BE2C (cell line): ENCODE measurements at regions not wholly inside any gene's neighbourhood (a gene's known extent, or its start where the extent isn't known, plus 50 kb on each side); places are given as distances from the start of the nearest gene placed in this dataset.

Experiments
- DNase-seq: peaks from one replicate; pipeline ENCODE4 v3.0.0-alpha.2; 2020
- H3K27me3 ChIP-seq: fragments of 250-450 bp; sonication (Bioruptor Pico); 2 replicates; pipeline ENCODE4 v1.5.1; 2020; ENCODE audit warnings: mild to moderate bottlenecking
- H3K36me3 ChIP-seq: fragments of 250-450 bp; sonication (Bioruptor Pico); 2 replicates; pipeline ENCODE4 v1.5.1; 2020; ENCODE audit warnings: mild to moderate bottlenecking
- H3K4me1 ChIP-seq: fragments of 250-450 bp; sonication (Bioruptor Pico); 2 replicates; pipeline ENCODE4 v1.5.1; 2020
- H3K4me3 ChIP-seq: 2 replicates; pipeline ENCODE4 v1.5.1; 2011; ENCODE audit warnings: low read depth, low read length
- H3K9me3 ChIP-seq: fragments of 250-450 bp; sonication (Bioruptor Pico); 2 replicates; pipeline ENCODE4 v1.5.1; 2020
- TF ChIP-seq, protein P1 (sequence below): IDR thresholded peaks from 2 replicates; pipeline ENCODE4 v1.5.1; 2012; ENCODE audit warnings: mild to moderate bottlenecking, low read depth, low read length

DNA sequence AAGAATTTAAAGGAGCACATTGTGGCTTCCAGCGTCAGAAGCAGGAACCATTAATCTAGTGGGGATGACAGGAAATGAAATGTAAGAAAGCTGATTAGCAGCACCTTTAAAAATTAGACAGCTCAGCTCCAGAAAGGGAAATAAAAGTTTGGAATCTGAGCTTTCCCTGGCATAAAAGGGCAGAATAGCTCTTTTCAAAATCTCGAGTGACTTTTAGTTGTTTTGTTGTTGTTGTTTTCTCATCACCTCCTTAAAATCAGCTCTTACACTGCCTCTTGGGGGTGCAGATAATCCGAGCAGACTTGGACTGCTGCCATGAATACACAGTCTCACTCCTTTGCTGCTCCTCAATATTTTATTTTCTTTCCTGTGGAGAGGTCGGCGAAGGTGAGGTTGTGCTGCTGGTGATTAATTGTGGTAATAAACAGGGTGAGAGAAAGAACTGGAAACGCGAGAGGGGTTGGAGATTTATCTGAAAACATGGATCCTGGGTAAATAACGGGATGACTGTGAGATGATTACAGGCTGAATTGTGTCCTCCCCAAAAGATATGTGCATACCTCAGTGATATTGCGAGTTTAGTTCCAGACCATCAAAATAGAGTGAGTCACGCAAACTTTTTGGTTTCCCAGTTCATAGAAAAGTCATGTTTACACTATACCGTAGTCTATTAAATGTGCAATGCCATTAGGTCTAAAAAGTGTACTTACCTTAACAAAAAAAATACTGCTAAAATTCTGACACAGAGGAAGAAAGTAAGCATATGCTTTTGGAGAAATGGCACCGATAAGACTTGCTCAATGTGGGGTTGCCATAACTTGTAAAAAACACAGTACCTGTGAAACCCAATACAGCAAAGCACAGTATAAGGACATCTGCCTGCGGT lies 787.7 kb downstream of the UQCRFS1 start:
- Histone ChIP-seq H3K9me3 (no peaks in the 10 kb centered on the region), H3K36me3 (no peaks in the 10 kb centered on the region), H3K27me3 (no peaks in the 10 kb centered on the region), H3K4me3 (no peak overlapping the region), H3K4me1 (no peaks in the 10 kb centered on the region)
- no peak for DNase-seq
- TF ChIP-seq, protein P1, sequence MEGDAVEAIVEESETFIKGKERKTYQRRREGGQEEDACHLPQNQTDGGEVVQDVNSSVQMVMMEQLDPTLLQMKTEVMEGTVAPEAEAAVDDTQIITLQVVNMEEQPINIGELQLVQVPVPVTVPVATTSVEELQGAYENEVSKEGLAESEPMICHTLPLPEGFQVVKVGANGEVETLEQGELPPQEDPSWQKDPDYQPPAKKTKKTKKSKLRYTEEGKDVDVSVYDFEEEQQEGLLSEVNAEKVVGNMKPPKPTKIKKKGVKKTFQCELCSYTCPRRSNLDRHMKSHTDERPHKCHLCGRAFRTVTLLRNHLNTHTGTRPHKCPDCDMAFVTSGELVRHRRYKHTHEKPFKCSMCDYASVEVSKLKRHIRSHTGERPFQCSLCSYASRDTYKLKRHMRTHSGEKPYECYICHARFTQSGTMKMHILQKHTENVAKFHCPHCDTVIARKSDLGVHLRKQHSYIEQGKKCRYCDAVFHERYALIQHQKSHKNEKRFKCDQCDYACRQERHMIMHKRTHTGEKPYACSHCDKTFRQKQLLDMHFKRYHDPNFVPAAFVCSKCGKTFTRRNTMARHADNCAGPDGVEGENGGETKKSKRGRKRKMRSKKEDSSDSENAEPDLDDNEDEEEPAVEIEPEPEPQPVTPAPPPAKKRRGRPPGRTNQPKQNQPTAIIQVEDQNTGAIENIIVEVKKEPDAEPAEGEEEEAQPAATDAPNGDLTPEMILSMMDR: no peak

DNA sequence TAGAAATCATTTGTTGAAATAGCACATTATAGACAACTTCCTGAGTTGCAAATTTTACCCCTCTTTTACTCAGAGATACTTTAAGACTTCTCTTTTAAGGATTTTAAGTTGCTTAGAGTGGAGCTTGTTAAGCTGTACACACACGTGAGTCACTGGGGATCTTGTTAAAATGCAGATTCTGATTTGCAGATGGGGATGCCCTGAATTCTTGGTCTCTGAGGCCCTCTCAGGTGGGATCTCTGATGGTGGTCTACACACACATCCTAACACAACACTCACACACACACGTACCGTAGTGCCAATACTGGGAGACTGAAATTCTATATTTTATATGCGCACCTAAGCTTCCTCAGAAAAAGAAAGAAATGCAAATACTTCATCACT lies 788.3 kb downstream of the UQCRFS1 start:
- H3K36me3 ChIP-seq: no peaks in the 10 kb centered on the region
- H3K4me3 ChIP-seq: no peak overlapping the region
- H3K9me3 ChIP-seq: no peaks in the 10 kb centered on the region
- TF ChIP-seq, protein P1: no peak
- H3K27me3 ChIP-seq: no peaks in the 10 kb centered on the region
- no peaks in the 10 kb centered on the region for H3K4me1 ChIP-seq
- DNase-seq: no peak

GRCh38 chr19:28424077-28424476 lies 788.9 kb downstream of the UQCRFS1 start:
- no peaks in the 10 kb centered on the region for H3K9me3 ChIP-seq
- H3K27me3 ChIP-seq: no peaks in the 10 kb centered on the region
- H3K36me3 ChIP-seq: no peaks in the 10 kb centered on the region
- no peaks in the 10 kb centered on the region for H3K4me1 ChIP-seq
- no peak for DNase-seq
- TF ChIP-seq, protein P1: no peak
- H3K4me3 ChIP-seq: no peak overlapping the region

GRCh38 chr19:28422791-28423650 lies 789.9 kb downstream of the UQCRFS1 start:
- no peak for DNase-seq
- H3K27me3 ChIP-seq: no peaks in the 10 kb centered on the region
- TF ChIP-seq, protein P1: no peak
- no peaks in the 10 kb centered on the region for H3K4me1 ChIP-seq
- H3K4me3 ChIP-seq: no peak overlapping the region
- no peaks in the 10 kb centered on the region for H3K36me3 ChIP-seq
- H3K9me3 ChIP-seq: peaks cover 4% of the 10 kb centered on the region; the same call in 1 of the 2 replicates

- no peak for DNase-seq
- TF ChIP-seq, protein P1: no peak
- peaks cover 4% of the 10 kb centered on the region; the same call in 1 of the 2 replicates for H3K9me3 ChIP-seq
- H3K4me3 ChIP-seq: no peak overlapping the region
- no peaks in the 10 kb centered on the region for H3K4me1 ChIP-seq
- no peaks in the 10 kb centered on the region for H3K36me3 ChIP-seq
- H3K27me3 ChIP-seq: no peaks in the 10 kb centered on the region
Measured at GRCh38 chr19:28422046-28422445, 790.9 kb downstream of the UQCRFS1 start.
